ENCODE measurements at regions not wholly inside any gene's neighbourhood (a gene's known extent, or its start where the extent isn't known, plus 50 kb on each side); places are given as distances from the start of the nearest gene placed in this dataset.

GRCh38 chr14:98769326-98769725, 502.7 kb downstream of the BCL11B start:
- in situ Hi-C loops (cut with HindIII; ENCODE audit: low sequenced_read_pairs), result no loop called here
- DNase-seq (ENCODE audit: low read depth), result no peak
- TF ChIP-seq CTCF (IDR thresholded peaks at IDR 0.05; ENCODE audit: low read depth, low read length, missing control alignments), result no peak
- no peak overlapping the region for H3K4me3 ChIP-seq (ENCODE audit: low read depth, low read length)

GRCh38 chr14:98770151-98770550, 501.8 kb downstream of the BCL11B start:
- in situ Hi-C loops (cut with HindIII; ENCODE audit: low sequenced_read_pairs), result no loop called here
- no peak for TF ChIP-seq CTCF (IDR thresholded peaks at IDR 0.05; ENCODE audit: low read depth, low read length, missing control alignments)
- no peak for DNase-seq (ENCODE audit: low read depth)
- H3K4me3 ChIP-seq (ENCODE audit: low read depth, low read length), result no peak overlapping the region

- in situ Hi-C loops (cut with HindIII; ENCODE audit: low sequenced_read_pairs), result no loop called here
- DNase-seq (ENCODE audit: low read depth), result no peak
- no peak overlapping the region for H3K4me3 ChIP-seq (ENCODE audit: low read depth, low read length)
- no peak for TF ChIP-seq CTCF (IDR thresholded peaks at IDR 0.05; ENCODE audit: low read depth, low read length, missing control alignments)
Measured at GRCh38 chr14:98773814-98774213, 498.2 kb downstream of the BCL11B start.

- in situ Hi-C loops (cut with HindIII; ENCODE audit: low sequenced_read_pairs), result no loop called here
- no peak overlapping the region for H3K4me3 ChIP-seq (ENCODE audit: low read depth, low read length)
- no peak for DNase-seq (ENCODE audit: low read depth)
- no peak for TF ChIP-seq CTCF (IDR thresholded peaks at IDR 0.05; ENCODE audit: low read depth, low read length, missing control alignments)
Measured at GRCh38 chr14:98775892-98776291, 496.1 kb downstream of the BCL11B start.

GRCh38 chr14:98782062-98782461, 489.9 kb downstream of the BCL11B start:
- in situ Hi-C loops (cut with HindIII; ENCODE audit: low sequenced_read_pairs), result no loop called here
- TF ChIP-seq CTCF (IDR thresholded peaks at IDR 0.05; ENCODE audit: low read depth, low read length, missing control alignments), result no peak
- H3K4me3 ChIP-seq (ENCODE audit: low read depth, low read length), result no peak overlapping the region
- DNase-seq (ENCODE audit: low read depth), result no peak

- in situ Hi-C loops (cut with HindIII; ENCODE audit: low sequenced_read_pairs), result no loop called here
- no peak for TF ChIP-seq CTCF (IDR thresholded peaks at IDR 0.05; ENCODE audit: low read depth, low read length, missing control alignments)
- H3K4me3 ChIP-seq (ENCODE audit: low read depth, low read length), result no peak overlapping the region
- no peak for DNase-seq (ENCODE audit: low read depth)
Measured at GRCh38 chr14:98785578-98785977, 486.4 kb downstream of the BCL11B start.

GRCh38 chr14:98786456-98786855, 485.5 kb downstream of the BCL11B start:
- in situ Hi-C loops (cut with HindIII; ENCODE audit: low sequenced_read_pairs), result no loop called here
- DNase-seq (ENCODE audit: low read depth), result no peak
- no peak overlapping the region for H3K4me3 ChIP-seq (ENCODE audit: low read depth, low read length)
- no peak for TF ChIP-seq CTCF (IDR thresholded peaks at IDR 0.05; ENCODE audit: low read depth, low read length, missing control alignments)
